Activated CD8-positive, alpha-beta memory T cell treated with anti-CD3 and anti-CD28 coated beads for 48 hours (primary cell): ENCODE measurements at regions not wholly inside any gene's neighbourhood (a gene's known extent, or its start where the extent isn't known, plus 50 kb on each side); places are given as distances from the start of the nearest gene placed in this dataset.
"Not testable (repeated sequence)": the region's sequence is repeated elsewhere in the genome, so short reads cannot be mapped to it uniquely, and the experiment has no call there.

Experiments
- DNase-seq, 3 experiments: peaks; one replicate each; pipeline ENCODE4 v3.0.0-alpha.2; 2020; ENCODE audit warnings: low read depth in 2 of 3, low spot score in 2 of 3

DNA sequence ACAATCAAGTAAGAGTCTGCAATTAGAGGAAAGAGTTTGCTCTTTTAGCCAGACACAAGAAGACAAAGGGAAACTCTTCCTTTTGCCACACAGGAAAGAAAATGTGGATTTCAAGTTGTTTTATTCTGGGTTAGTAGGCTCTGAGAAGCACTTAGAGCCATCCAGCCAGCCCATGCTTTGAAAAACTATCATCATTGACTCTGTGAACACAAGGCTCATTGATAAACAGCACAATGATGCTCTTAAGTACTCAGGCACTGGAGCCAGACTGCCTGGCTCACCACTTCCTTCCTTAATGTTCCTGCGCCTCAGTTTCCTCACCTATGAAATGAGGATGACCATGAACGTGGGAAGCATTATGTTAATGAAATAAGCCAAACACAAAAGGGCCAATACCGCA is 150.2 kb upstream of the EEA1 start:
- no peak for DNase-seq

DNA sequence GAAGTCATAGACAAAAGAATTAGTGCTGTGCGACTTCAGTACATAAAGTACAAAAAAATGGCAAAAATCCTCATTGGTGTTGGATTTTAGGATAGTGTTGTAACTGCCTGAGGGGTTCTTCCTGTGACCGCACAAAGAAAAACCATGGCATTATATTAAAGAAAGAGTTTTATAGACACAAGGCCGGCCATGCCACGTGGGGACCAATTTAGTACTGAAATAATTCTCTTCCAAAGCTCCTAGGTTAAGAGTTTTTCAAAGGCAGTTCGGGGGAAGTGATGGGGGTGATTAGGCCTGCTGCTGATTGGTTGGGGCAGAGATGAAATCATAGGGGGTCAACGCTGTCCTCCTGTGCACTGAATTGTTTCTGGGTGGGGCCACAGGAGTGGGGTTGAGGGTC is 150.9 kb upstream of the EEA1 start:
- DNase-seq = no peak

DNA sequence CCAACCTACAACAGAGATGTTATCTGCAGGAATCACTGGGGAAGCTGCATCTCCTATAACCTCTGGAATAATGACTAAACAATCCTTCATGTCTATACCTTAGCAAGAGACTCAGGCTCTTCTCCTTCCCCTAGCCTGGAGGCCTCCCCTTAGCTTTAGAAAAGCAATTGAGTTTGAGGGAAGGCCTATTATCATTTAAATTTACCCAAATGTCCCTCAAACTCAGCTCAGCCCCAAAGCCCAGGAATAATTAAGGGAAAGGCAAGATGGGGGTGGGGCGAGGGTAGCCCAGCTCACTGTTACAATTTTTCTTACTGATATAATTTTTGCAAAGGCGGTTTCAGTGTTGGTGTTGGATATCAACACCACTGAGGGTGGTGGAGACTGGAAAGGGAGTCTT is 151.4 kb upstream of the EEA1 start:
- no peak for DNase-seq

DNA sequence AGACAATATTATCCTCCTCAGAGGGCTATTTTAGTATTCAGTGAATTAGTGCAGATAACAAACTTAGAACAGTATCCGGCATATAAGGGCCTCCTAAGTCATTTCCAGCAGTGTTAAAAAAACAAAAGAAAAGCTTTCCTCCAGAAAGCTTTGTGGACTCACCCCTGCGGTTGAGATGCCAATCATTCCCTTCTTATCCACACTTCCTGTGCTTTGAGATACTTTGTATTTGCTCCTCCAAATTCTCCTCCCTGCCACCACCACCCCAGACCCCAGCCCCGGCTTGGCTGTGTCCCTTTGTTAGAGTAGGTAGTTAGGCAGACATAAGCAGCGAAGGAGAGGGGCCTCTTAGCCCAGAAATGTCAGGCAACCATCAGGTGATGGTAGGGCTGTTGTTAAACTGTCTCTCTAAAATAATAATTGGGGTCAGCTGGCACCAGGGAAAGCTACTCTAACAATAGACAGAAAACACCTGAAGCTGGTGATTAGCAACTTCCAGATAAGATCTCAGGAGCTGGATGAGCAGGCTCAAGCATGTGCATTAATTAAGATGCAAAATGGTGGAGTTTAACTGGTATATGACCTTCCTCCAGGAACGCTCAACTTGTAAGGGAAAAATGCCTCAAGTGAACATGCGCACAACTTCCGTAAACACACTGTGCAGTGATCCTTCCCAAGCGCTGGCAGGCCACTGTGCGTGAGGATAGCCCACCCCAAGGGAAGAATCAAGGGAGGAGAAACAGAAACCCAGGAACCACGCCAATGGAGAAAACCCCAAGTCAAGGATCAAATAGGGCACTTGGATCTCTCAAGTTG is 152.1 kb upstream of the EEA1 start:
- no peak for DNase-seq

DNA sequence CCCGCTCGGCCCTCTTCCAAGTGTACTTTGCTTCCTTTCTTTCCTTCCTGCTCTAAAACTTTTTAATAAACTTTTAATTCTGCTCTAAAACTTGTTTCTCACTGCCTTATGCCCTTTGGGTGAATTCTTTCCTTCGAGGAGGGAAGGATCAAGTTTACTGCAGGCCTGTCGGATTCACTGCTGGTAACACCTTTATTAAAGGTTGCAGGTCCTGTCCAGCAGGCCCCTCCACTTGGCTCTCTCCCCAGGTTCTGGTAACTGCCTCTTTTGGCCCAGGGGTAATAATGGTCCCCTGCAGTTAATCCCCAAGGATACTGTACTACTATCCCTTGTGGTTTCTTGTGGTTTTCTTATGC is 152.7 kb upstream of the EEA1 start:
- no peak for DNase-seq

DNA sequence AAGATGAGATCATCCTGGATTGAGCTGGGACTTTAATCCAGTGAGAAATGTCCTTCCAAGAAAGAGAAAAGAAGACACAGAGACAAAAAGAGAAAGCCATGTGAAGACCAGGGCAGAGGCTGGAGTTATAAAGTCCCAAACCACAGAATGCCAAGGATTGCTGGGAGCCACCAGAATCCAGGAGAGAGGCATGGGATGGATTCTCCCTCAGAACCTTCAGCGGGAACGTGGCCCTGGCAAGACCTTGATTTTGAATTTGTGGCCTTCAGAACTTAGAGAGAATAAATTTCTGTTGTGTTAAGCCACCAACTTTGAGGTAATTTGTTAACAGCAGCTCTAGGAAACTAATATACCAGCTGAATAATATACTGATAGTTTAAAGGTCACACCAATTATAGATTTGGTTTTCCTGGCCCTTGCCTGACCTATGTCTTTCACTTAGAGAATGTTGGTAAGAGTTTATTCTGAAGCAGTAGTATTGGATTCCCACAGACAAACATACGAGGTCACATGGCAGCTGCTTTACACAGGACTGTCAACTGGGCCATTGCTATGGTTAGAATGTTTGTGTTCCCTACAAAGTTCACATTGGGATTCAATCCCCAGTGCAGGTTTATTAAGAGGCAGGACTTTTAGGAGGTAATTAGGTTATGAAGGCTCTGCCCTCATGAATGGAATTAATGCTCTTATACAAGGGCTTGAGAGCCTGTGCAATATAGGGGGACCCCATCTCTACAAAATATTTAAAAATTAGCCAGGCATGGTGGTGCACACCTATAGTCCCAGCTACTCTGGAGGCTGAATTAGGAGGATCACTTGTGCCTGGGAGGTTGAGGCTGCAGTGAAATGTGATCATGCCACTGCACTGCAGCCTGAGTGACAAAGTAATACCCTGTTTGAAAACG is 156.5 kb upstream of the EEA1 start:
- DNase-seq = no peak

DNA sequence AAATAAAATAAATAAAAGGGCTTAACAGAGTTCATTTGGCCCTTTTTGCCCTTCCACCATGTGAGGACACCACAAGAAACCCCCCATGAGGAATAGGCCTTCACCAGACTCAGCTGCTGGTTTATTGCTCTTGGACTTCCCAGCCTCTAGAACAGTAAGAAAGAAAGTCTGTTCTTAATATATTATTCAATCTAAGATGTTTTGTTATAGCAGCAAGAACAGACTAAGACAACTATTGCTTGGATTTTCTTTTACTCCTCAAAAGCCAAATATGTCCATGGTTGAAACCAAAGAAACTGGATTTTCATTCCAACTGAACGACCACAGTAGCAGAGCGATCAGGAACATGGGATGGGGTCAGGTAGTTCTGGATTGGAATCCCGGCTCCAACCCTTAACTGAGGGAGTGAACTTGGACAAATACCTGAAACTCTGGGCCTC is 157.2 kb upstream of the EEA1 start:
- DNase-seq = no peak

DNA sequence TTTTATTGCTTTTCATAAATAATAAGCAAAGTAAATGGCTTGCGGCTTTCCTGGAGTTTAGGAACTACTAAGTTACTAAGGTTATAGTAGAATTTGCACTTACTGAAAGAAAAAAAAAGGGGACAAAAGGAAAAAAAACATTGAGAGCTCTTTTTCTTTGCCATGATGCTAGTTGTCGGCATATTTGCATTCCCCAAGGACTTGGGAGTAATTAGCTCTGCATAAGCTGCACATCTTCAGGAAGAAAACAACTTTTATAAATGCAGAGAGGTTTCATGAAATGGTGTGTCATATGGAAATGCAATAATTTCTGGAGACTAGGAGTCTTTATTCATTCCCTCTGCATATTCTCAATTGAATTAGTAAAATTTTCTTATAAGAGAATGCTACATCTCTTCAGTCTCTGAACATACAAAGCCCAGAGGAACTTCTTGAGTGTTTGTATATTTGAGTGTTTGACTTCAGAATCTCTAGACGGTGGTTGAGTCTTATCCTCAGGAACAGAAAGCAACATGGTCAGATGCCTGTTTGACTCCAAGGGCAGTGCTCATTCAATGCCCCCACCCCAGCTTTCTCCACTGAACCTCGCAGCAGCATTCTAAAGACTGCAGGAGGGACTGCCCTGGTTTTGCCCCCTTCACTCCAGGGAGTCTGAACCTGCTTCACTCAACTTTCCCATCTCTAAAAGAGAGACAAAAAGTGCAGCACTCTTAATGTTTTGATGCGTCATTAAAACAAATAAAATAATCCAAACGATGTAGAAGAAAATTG is 158.9 kb upstream of the EEA1 start:
- DNase-seq = no peak

DNA sequence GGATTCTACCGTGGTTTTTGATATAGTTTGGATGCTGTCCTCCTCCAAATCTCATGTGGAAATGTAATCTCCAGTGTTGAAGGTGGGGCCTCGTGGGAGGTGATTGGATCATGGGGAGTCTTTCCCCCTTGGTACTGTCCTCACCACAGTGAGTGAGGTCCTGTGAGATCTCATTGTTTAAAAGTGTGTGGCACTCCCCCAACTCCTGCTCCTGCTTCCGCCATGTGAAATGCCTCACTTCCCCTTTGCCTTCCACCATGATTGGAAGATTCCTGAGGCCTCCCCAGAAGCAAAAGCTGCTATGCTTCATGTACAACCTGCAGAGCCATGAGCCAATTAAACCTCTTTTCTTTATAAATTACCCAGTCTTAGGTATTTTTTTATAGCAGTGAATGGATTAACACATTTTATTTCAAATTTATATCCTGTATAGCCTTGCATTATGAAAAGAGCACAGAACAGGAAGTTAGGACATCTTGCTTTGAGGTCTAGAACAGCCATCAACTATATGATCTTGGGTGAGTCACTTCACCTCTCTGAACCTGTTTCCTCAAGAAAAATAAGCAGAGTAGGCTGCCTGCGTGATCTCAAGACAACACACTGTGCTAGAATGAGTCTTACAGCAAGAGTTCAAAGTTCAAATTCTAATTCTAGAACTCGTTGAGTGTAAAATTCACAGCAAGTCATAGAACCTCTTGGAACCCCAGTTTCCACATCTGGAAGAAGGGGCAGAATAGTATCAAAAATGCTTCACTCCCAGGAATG is 160.9 kb upstream of the EEA1 start:
- DNase-seq = no peak

DNA sequence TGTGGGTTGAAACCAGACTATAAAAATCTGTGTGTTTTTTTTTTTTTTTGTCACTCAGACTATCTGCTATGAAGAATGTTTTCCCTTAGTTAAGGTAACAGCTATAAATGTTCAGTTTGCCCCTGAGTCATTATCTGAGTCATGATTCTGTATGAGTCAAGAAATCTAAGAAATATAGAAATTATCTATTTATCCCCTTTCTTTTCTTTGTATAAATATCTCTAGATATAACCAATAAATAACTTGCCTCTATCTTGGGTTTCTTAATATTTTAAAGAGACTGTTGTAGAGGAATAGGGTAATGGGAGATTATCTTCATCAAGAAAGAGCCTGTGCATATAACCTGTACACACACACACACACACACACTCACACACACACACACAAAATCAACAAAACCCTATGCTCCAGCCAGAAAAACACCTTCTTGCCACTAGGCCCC is 161.7 kb upstream of the EEA1 start:
- no peak for DNase-seq

DNA sequence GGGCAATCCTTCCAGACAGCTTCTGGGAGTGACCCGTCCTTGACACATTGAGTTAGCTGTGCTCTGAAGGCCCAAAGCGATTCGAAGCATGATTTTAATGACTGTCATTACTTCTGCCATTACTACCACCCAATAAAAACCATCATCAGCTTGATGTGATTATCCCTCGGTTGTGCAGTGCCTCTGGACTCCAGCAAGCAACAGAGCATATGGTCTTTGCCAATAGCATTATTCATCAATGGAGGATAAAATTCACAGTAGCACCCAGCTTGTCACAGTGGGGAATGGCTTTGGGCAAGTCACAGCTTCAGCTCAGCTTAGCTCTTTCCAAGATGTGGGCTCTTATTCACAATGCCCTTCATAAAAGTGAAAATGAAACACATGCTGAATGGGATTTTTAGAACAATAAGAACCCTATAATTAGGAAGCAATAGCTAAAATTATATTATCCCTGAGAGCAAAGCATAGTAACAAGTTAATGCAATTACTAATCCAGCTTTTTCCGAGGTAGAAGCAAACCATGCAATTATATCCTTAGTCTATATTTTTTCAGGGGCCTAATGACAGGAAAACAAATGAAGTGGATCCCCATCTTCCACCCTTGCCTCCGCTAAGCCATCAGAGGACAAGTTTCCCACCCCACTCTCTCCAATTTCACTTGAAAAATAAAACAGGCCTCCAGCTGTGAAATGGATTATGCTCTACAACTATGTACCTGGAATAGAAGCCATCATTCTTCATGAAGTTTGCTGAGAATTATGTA is 163.0 kb upstream of the EEA1 start:
- no peak for DNase-seq

DNA sequence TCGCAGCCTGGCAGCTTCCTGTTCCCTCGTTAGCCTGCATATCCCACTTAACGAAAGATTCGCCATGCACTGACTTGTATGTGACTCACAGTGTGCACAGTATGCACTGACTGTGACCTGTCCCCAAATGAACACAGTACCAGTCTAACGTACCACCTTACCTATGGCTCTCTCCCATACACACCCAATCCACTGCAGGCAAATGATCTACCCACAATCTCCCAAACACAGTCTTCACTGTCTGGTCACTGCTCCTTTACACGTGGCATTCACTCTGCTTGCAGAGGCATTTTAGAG is 163.5 kb upstream of the EEA1 start:
- DNase-seq = no peak

DNA sequence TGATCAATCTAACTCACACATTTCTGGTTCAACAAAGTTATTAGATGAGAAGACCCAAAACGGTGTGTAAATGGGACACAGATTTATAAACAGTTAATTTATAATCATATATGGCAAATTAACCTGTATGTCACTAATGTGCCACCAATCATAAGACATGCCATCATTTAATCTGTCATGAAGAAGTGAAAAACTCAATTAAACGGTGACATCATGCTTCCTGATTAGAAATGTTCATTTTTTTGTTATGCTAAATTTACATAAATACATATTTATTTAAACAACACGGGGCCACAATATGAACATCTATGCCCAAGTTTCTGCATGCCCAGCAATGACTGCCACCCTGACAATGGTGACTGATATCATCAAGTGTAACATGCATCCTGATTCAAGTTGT is 164.1 kb upstream of the EEA1 start:
- no peak for DNase-seq

DNA sequence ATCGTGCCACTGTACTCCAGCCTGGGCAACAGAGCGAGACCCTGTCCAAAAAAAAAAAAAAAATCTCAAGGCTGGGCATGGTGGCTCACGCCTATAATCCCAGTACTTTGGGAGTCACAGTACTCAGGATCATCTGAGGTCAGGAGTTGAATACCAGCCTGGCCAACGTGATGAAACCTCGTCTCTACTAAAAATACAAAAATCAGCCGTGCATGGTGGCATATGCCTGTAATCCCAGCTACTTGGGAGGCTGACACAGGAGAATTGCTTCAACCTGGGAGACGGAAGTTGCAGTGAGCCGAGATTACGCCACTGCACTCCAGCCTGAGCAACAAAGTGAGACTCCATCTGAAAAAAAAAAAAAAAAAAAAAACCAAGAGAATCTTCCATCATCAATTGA is 165.1 kb upstream of the EEA1 start:
- not testable (repeated sequence) for DNase-seq

DNA sequence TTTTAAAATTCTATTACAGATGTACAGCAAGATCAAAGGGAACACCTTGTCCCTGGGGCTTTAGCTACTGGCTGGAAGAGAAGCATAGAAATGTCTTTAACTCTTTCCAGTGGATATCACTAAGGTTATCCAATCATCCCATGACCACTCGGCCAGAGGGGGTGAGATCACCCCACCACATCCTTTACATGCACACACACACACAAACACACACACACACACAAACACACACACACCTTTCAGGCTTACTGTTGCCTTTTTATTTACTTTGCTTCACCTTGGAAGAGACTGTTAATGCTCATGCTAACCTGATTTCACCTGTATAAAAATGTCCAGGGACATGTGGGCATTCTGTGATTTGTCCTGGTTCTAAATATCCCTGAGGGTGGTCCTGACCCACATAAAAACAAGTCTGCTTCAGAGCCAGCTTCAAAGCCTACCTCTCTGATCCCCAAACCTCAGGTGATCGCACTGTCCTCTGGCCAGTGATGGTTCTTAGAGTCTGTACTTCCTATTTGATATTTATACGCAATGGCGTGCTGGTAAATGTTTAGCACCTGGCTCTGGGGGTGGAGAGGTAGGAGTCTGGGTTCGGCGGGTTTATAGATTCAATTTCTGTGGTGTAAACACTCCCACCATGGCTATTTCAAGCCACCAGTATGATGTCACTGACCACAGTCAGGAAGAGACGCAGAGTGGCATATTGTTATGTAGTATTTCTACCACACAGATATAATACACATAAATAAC is 166.1 kb upstream of the EEA1 start:
- no peak for DNase-seq

DNA sequence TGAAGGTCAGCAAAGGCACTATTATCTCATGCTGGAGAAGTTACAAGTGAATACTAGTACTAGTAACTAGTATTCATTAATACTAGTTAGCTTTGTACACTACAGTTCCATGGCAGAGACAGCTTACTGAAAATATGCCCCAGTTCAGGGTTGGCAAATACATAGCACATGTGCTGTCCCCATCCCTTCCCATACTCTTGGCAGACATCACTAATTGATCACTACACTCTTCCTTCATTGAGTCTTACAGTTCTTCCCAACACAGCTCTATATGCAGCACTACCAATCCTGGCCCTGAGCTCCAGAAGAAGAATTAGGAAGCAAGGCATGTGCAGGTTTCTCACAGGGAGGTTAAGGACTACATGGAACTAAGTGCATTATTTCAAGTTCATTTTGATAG is 168.3 kb upstream of the EEA1 start:
- DNase-seq = no peak

DNA sequence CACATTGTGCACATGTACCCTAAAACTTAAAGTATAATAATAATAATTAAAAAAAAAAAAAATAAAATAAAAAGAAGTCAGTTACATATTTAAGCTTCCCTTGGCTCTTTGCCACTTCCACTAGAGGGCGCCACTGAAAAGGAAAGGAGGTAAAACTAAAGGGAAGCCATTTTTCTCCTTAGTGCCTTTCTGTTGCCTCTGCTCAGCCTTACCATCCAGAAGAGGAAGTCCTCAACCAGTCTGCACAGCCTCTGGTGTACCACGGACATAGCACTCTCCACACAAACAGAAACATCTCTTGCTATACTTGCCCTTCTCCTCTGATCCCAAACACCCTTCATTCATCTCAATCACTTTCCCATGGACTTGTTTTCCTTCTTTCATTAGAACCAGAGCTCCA is 169.0 kb upstream of the EEA1 start:
- peak in 2 of 3 experiments; percentile 19 to 68 for DNase-seq

DNA sequence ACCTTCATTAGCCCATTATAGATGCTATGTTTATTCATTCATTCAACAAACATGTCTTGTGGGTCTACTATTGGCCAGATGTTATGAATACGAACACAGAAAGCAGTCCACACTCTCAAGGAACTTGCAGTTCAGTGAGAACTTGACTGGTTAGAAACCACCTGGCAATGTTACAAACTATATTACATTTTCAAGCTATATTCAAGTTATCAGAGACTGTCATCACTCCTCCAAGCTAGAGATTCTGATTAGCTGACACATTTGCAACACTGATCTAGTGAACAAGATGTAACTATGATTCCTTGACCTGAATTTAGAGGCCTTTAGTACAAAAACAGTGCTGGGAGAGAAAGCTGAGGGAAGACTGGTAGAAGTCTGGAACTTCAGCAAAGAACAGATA is 170.7 kb upstream of the EEA1 start:
- DNase-seq = no peak

DNA sequence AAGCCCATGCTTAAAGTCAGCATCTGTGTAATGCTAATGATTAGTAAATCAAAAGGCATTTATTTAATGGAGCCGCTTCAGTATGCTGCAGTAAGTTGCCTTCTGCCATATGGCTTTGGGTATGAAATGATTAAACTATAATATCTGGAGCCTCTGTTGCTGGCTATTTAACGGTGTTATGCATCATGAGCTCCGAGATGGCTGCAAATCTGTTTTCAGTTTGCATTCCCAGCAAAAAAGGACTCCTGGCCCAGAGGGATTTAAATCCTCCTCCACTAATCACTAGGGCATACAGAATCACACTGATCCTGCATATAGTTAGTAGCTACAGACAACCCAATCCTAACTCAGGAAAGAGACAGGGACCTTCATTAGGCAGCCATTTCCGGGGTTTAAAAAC is 171.5 kb upstream of the EEA1 start:
- DNase-seq = no peak

DNA sequence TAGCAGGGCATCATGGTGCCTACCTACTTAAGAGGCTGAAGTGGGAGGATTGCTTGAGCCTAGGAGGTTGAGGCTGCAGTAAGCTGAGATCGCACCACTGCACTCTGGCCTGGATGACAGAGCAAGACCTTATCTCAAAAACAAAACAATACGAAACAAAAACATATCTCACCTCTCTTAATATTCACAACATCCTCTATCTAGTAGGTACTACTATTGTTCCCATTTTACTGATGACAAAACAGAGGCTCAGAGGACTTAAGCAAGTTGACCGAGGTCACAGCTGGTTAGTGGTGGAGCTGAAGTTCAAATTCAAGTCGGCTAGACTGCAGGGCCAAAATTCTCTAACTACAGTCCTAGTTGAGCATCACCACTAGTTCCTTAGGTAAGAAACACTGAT is 172.3 kb upstream of the EEA1 start:
- no peak for DNase-seq
